Upper lobe of left lung (tissue), 4 donors: ENCODE measurements at regions not wholly inside any gene's neighbourhood (a gene's known extent, or its start where the extent isn't known, plus 50 kb on each side); places are given as distances from the start of the nearest gene placed in this dataset.

Source experiments
- EP300 ChIP-seq, 4 donors: sonication (generic); formaldehyde crosslinking; IDR thresholded peaks; one replicate each; pipeline ENCODE4 v1.5.1; 2017; ENCODE audit warnings: antibody characterized with exemption in 4 of 4, control low read depth in 2 of 4
- POLR2A ChIP-seq, 4 donors: fragments of 450-650 bp; IDR thresholded peaks; one replicate each; pipeline ENCODE4 v1.5.1; 2016 to 2017; ENCODE audit warnings: antibody characterized with exemption in 4 of 4, mild to moderate bottlenecking in 2 of 4
- POLR2AphosphoS5 ChIP-seq, 2 donors: sonication (generic); formaldehyde crosslinking; IDR thresholded peaks; one replicate each; pipeline ENCODE4 v1.5.1; 2017; ENCODE audit warnings: antibody characterized with exemption in 2 of 2
- TF ChIP-seq, protein P1 (sequence below), 6 experiments: fragments of 450-650 bp in 4 of 6; fragments of 200-600 bp in 2 of 6; sonication (generic) in 2 of 6; IDR thresholded peaks; one replicate each; pipeline ENCODE4 v1.5.1; 2016 to 2019; ENCODE audit warnings: antibody characterized with exemption in 6 of 6

DNA sequence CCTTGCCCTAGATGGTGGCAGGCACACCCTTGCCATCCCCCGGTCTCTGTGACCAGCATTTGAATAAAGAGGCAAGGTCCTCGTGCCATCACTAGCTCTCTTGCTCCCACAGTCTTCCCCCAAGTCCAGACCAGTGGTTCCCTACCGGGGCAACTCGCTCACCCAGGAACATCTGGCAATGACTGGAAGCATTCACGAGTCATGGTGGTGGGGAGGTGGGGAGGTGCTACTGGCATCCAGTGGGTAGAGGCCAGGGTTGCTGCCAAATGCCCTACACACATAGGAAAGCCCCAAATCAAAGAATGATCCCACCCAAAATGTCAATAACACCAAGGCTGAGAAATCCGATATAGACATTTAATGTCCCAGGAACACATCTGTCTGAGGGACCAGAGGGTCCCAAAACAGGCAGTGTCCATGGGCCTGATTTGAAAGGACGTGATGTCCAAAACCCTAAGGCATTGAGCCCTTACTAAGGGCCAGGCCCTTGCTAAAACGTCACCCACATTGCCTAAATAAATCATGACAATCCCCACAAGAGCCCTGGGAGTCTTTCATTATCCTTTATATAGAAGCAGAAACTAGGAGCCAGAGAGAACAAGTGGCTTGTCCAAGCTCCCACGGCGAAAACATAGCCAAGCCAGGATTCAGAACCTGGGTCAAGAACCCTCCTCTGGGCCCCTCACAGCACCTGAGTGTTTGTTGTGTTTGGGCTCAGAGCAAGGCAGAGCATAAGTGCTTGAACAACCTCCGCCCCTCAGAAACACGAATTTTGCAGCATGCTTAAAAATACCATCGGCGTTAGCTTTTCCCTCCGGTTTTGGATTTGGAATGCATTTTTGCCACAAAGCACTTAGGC lies 119.3 kb upstream of the WWC1 start:
- TF ChIP-seq, protein P1, sequence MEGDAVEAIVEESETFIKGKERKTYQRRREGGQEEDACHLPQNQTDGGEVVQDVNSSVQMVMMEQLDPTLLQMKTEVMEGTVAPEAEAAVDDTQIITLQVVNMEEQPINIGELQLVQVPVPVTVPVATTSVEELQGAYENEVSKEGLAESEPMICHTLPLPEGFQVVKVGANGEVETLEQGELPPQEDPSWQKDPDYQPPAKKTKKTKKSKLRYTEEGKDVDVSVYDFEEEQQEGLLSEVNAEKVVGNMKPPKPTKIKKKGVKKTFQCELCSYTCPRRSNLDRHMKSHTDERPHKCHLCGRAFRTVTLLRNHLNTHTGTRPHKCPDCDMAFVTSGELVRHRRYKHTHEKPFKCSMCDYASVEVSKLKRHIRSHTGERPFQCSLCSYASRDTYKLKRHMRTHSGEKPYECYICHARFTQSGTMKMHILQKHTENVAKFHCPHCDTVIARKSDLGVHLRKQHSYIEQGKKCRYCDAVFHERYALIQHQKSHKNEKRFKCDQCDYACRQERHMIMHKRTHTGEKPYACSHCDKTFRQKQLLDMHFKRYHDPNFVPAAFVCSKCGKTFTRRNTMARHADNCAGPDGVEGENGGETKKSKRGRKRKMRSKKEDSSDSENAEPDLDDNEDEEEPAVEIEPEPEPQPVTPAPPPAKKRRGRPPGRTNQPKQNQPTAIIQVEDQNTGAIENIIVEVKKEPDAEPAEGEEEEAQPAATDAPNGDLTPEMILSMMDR (IDR thresholded peaks at IDR 0.05): no peak
- TF ChIP-seq POLR2A (IDR thresholded peaks at IDR 0.05) (no peak), POLR2AphosphoS5 (IDR thresholded peaks at IDR 0.05) (no peak), EP300 (IDR thresholded peaks at IDR 0.05) (no peak)
